K562 (cell line): ENCODE measurements at regions not wholly inside any gene's neighbourhood (a gene's known extent, or its start where the extent isn't known, plus 50 kb on each side); places are given as distances from the start of the nearest gene placed in this dataset.

Experiments
- ATAC-seq: fragments of 200-7000 bp; cut with Tn5 transposase; 3 replicates; pipeline ENCODE4 v1.9.1; 2020; ENCODE audit warnings: moderate library complexity
- BruUV-seq: library from RNA; stranded (reverse); fragments of 400-500 nt; replicated peaks from 2 replicates; lab custom pipeline; 2021; lab: Mats Ljungman, UMichigan
- CTCF ChIA-PET: fragments of 300-600 bp; formaldehyde crosslinking; extraction: SDS; loops from one replicate; lab custom pipeline; 2021; ENCODE audit warnings: low intra/inter-chr PET ratio; lab: Yijun Ruan, JAX
- POLR2A ChIA-PET: fragments of 300-600, 350-650 bp; sonication (Branson Sonifier 250); formaldehyde crosslinking; extraction: SDS; loops from one replicate; lab custom pipeline; 2021; ENCODE audit warnings: antibody characterized with exemption, inconsistent platforms; lab: Yijun Ruan, JAX
- DNase-seq, 4 experiments: peaks; one replicate each; pipeline versions ENCODE4 v3.0.0 to v3.0.0-alpha.2; 2011 to 2018; ENCODE audit warnings: low spot score in 3 of 4, mixed read lengths in 3 of 4; ENCODE audit errors: extremely low read depth in 1 of 4
- FAIRE-seq: peaks from 2 replicates; lab custom pipeline; 2011; peaks lifted over from hg19 to GRCh38; lab: Jason Lieb, UNC
- H2AFZ ChIP-seq: 2 replicates; pipeline ENCODE4 v1.6.0; 2011; ENCODE audit warnings: low read depth, low read length, control low read depth, inconsistent platforms
- H3K27ac ChIP-seq: fragments of 200-600 bp; 3 replicates; pipeline ENCODE4 v1.8.0; 2011; ENCODE audit warnings: low read depth, mild to moderate bottlenecking, control low read depth, inconsistent platforms, low read length, moderate library complexity, mixed read lengths; ENCODE audit errors: extremely low read depth
- H3K27me3 ChIP-seq, 2 experiments: fragments of 300-600 bp in 1 of 2; 2 replicates in 1 of 2; 3 replicates in 1 of 2; pipeline versions ENCODE4 v1.6.0 to v1.8.0; 2011; ENCODE audit warnings: inconsistent platforms in 2 of 2, low read length in 2 of 2, mild to moderate bottlenecking in 1 of 2, mixed read lengths in 1 of 2, moderate library complexity in 1 of 2; ENCODE audit not compliant: control insufficient read depth in 2 of 2, insufficient read depth in 2 of 2
- H3K36me3 ChIP-seq: fragments of 300-600 bp; 3 replicates; pipeline ENCODE4 v1.8.0; 2011; ENCODE audit warnings: mild to moderate bottlenecking, low read length, inconsistent platforms; ENCODE audit not compliant: control insufficient read depth, insufficient read depth
- H3K4me1 ChIP-seq, 2 experiments: fragments of 200-600 bp in 1 of 2; replicated peaks in 1 of 2; 2 replicates in 1 of 2; 3 replicates in 1 of 2; pipeline versions ENCODE4 v1.5.1 to v1.8.0; 2011; ENCODE audit warnings: inconsistent platforms in 2 of 2, low read length in 2 of 2, mild to moderate bottlenecking in 1 of 2, mixed read lengths in 1 of 2, moderate library complexity in 1 of 2; ENCODE audit not compliant: control insufficient read depth in 2 of 2, insufficient read depth in 2 of 2
- H3K4me2 ChIP-seq: 2 replicates; pipeline ENCODE4 v1.6.1; 2011; ENCODE audit warnings: low read length, control low read depth, inconsistent platforms, mixed read lengths; ENCODE audit not compliant: insufficient read depth
- H3K4me3 ChIP-seq: fragments of 200-600 bp; sonication (generic), shearing (Covaris generic); 2 replicates; pipeline ENCODE4 v1.5.1; 2016; ENCODE audit warnings: control low read depth, inconsistent platforms
- H3K79me2 ChIP-seq: fragments of 200-600 bp; 3 replicates; pipeline ENCODE4 v1.8.0; 2011; ENCODE audit warnings: low read length, inconsistent platforms; ENCODE audit not compliant: control insufficient read depth, insufficient read depth
- H3K9ac ChIP-seq, 2 experiments: 2 replicates each; pipeline versions ENCODE4 v1.6.0 to v1.6.1; 2011; ENCODE audit warnings: low read depth in 2 of 2, low read length in 2 of 2, control low read depth in 1 of 2, inconsistent platforms in 1 of 2, mild to moderate bottlenecking in 1 of 2, mixed read lengths in 1 of 2; ENCODE audit not compliant: insufficient read depth in 1 of 2
- H3K9me1 ChIP-seq: one replicate; pipeline ENCODE4 v1.6.0; 2011; ENCODE audit warnings: inconsistent platforms, mild to moderate bottlenecking, low read length, moderate library complexity; ENCODE audit not compliant: control insufficient read depth, insufficient read depth
- H3K9me3 ChIP-seq: replicated peaks from 2 replicates; pipeline ENCODE4 v1.5.1; 2011; ENCODE audit warnings: low read depth, low read length, inconsistent platforms; ENCODE audit not compliant: control insufficient read depth, insufficient read depth
- H4K20me1 ChIP-seq: replicated peaks from 2 replicates; pipeline ENCODE4 v1.6.1; 2011; ENCODE audit warnings: low read length, inconsistent platforms, mixed read lengths; ENCODE audit not compliant: control insufficient read depth, insufficient read depth
- CBX3 ChIP-seq, 2 experiments: IDR thresholded peaks; 1 replicate in 1 of 2; 2 replicates in 1 of 2; pipeline ENCODE4 v1.6.1; 2012; ENCODE audit warnings: inconsistent platforms in 2 of 2, low read length in 2 of 2, borderline replicate concordance in 1 of 2, control low read depth in 1 of 2
- CHD1 ChIP-seq: fragments of 200-600 bp; sonication (generic); IDR thresholded peaks from one replicate; pipeline ENCODE4 v1.6.1; 2012; ENCODE audit warnings: mild to moderate bottlenecking, moderate library complexity, low read length, inconsistent platforms
- CTCFL ChIP-seq: IDR thresholded peaks from 2 replicates; pipeline ENCODE4 v1.6.1; 2011; ENCODE audit warnings: borderline replicate concordance, low read depth, mild to moderate bottlenecking, moderate library complexity, low read length; ENCODE audit not compliant: insufficient read depth, poor library complexity, severe bottlenecking
- MCM2 ChIP-seq: fragments of 450-650 bp; IDR thresholded peaks from 2 replicates; pipeline ENCODE4 v1.6.1; 2017; ENCODE audit warnings: low read depth, mild to moderate bottlenecking
- NUFIP1 ChIP-seq: fragments of 450-650 bp; IDR thresholded peaks from 2 replicates; pipeline ENCODE4 v1.6.1; 2018; ENCODE audit not compliant: partially characterized antibody
- PTTG1 ChIP-seq: fragments of 450-650 bp; IDR thresholded peaks from 2 replicates; pipeline ENCODE4 v1.6.1; 2016; ENCODE audit warnings: low read depth, mild to moderate bottlenecking, missing genetic modification characterization, missing compliant biosample characterization
- STAT5B ChIP-seq: fragments of 250-450 bp; sonication (Bioruptor Pico); IDR thresholded peaks from 2 replicates; pipeline ENCODE4 v1.8.0; 2021; ENCODE audit warnings: mild to moderate bottlenecking, inconsistent platforms
- STAT6 ChIP-seq: sonication (generic); formaldehyde crosslinking; IDR thresholded peaks from 2 replicates; pipeline ENCODE4 v1.8.1; 2023; ENCODE audit warnings: mild to moderate bottlenecking, missing genetic modification reagents
- WHSC1 ChIP-seq: IDR thresholded peaks from one replicate; pipeline ENCODE4 v1.6.1; 2012; ENCODE audit warnings: low read length, control low read depth, inconsistent platforms
- ZFPM2 ChIP-seq: fragments of 250-450 bp; sonication (Bioruptor Pico); IDR thresholded peaks from 2 replicates; pipeline ENCODE4 v1.5.1; 2022; ENCODE audit warnings: mild to moderate bottlenecking
- ZHX1 ChIP-seq: fragments of 150-350 bp; conservative IDR thresholded peaks from 2 replicates; pipeline ENCODE4 v1.6.1; 2014; ENCODE audit warnings: low read length
- ZNF695 ChIP-seq: fragments of 450-650 bp; formaldehyde crosslinking; IDR thresholded peaks from 2 replicates; pipeline ENCODE4 v1.4.0; 2020; ENCODE audit warnings: mild to moderate bottlenecking, moderate library complexity
- in situ Hi-C: fragments of 300-500 bp; cut with MboI; formaldehyde crosslinking; loops from 4 replicates; pipeline ENCODE4 v1.15.0; 2018; ENCODE audit warnings: inconsistent platforms, mixed read lengths
- intact Hi-C: fragments of 100-400 bp; cut with micrococcal nuclease; formaldehyde crosslinking; loops from 2 replicates; pipeline ENCODE4 v1.14.2; 2022

GRCh38 chr6:80463197-80463596 lies 356.7 kb downstream of the BCKDHB start:
- no peaks in the 10 kb centered on the region for H3K36me3 ChIP-seq
- H3K79me2 ChIP-seq, result no peaks in the 10 kb centered on the region
- no peak overlapping the region for H3K4me2 ChIP-seq
- no TSS peak for BruUV-seq
- no peaks in the 10 kb centered on the region for H3K9me3 ChIP-seq
- TF ChIP-seq NUFIP1 (no peak), STAT6 (CRISPR knock-in tag) (no peak), CTCFL (no peak), ZHX1 (no peak), ZNF695 (CRISPR knock-in tag) (no peak), ZFPM2 (no peak), CBX3 (IDR thresholded peaks at IDR 0.05; ENCODE audit: borderline replicate concordance in 1 of 2, low read length in 2 of 2) (no peak), MCM2 (no peak), CHD1 (no peak), WHSC1 (no peak), STAT5B (no peak), PTTG1 (no peak)
- no peak overlapping the region for H3K4me3 ChIP-seq
- DNase-seq (no peak), ATAC-seq (no peak), FAIRE-seq (no peak)
- no peaks in the 10 kb centered on the region for H4K20me1 ChIP-seq
- in situ Hi-C loops (no loop called here), intact Hi-C loops (no loop called here)
- H3K27ac ChIP-seq, result no peak overlapping the region
- H3K27me3 ChIP-seq, result no peaks in the 10 kb centered on the region
- no peaks in the 10 kb centered on the region for H3K4me1 ChIP-seq
- H3K9me1 ChIP-seq, result no peaks in the 10 kb centered on the region
- no peak overlapping the region for H2AFZ ChIP-seq
- POLR2A ChIA-PET, result no interaction called here
- CTCF ChIA-PET, result no interaction called here
- H3K9ac ChIP-seq, result no peak overlapping the region
